NCI-H2196 (cell line): ENCODE measurements at regions not wholly inside any gene's neighbourhood (a gene's known extent, or its start where the extent isn't known, plus 50 kb on each side); places are given as distances from the start of the nearest gene placed in this dataset.

Source experiments
- DNase-seq: peaks from one replicate; lab custom pipeline; 2025; ENCODE audit not compliant: unreplicated experiment; lab: John Stamatoyannopoulos, UW

DNA sequence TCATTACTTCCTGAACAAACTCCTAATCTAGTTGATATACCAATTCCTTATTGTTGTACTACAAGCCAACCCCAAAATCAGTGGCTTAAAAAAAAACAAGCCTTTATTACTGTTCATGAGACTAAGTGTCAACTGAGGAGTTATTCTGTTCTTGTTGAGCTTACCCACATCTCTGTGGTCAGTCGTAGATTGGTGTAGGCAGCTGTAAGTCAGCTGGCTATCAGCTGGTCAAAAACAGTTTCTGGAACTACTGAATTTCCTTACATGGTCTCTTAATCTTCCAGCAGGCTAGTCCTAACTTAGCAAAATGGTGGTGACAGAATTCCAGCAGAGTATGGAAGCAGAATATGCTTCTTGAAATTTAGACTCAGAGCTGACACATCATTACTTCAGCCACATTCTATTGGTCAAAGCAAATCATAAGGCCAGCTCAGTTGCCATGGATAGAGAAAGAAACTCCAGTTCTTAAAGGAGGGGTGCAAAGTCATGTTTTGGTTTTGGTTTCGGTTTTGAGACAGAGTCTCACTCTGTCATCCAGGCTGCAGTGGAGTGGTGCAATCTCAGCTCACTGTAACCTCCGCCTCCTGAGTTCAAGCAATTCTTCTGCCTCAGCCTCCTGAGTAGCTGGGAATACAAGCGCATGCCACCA lies 386.1 kb upstream of the MPDZ start:
- peak; percentile 60 for DNase-seq

DNA sequence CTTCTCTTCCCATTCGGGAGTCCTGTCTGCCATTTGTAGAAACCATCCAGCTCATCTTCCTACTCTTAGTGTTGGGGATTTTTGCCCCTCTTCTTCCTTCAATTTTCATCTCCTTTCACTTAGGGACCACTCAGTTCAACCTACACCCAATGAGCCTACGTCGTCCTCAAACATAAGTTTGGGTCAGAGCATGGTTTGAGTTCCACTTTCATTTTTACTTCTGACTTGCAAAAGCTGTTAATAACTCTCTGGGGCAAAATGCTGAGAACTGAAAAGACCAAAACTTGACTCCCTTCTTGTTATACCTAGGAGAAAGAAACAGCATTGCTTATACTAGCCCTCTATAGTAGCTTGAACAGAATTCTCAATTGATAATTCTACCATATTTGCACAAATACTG lies 381.5 kb upstream of the MPDZ start:
- no peak for DNase-seq

DNA sequence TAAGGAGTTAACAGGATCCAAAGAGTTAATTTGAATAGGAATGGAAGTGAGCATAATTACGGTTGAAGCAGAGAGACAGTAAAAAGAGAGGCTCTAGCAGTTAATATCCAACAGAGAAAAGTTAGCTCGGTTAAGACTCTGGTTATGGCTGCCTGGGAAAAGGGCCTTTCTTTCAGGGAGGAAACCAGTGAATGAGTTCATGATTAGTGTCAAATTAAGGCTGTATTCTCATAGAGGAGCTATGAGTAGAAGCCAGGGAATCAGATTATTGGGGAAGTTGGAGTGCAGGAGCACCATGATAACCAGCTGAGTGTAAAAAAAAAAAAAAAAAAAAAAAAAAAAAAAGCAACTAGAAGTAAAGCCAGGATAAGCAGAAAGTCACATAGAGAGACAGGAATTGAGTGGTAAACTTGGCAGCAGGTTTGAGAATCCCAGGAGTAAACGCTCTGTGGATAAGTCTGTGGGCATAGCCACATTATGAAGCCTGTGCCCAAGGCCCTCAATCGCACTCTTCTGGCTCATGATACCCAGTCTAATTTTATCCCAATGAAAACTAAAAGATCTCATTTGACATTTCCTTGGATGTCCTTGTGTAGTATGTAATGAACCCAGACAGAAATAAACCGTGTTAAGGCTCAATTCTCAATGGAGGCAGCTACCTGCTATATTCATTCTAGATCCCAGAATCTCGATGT lies 372.6 kb upstream of the MPDZ start:
- DNase-seq: no peak

DNA sequence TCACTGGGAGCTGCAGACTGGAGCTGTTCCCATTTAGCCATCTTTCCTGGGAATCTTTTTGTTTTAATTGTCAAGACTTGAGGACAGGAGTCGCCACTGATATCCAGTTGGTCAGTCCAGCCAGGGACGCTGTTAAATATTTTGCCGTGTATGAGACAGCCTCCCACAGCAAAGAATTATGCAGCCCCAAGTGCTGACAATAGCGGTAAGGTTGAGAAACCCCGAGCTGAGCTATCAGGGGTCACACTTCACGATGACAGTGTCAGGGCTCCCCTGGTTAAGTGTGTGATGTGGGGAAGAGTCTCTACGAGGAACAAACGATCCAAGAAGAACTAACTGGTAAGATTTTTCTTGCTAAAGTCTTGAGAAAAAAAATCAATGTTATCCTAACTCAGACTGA lies 372.0 kb upstream of the MPDZ start:
- DNase-seq: no peak

DNA sequence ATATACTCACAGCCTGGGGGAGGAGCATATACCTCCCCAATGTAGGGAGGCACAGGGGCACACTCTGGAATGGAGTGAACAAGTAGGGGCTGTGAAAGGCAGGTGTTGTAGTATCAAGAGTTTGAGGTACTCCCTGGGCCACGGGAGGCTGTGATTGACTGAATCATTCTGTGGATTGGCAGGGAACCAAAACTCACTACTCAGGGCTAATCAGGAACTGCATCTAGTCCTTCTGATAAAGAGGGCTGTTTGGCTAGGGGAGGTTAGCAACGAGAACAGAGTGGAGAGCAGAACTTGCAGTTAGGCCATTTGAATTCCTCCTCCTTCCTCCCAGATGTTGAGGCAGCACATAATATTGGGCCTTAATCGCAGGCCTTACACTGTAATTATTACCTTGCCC lies 369.2 kb upstream of the MPDZ start:
- DNase-seq: no peak

GRCh38 chr9:13648068-13648467 lies 368.6 kb upstream of the MPDZ start:
- no peak for DNase-seq

DNA sequence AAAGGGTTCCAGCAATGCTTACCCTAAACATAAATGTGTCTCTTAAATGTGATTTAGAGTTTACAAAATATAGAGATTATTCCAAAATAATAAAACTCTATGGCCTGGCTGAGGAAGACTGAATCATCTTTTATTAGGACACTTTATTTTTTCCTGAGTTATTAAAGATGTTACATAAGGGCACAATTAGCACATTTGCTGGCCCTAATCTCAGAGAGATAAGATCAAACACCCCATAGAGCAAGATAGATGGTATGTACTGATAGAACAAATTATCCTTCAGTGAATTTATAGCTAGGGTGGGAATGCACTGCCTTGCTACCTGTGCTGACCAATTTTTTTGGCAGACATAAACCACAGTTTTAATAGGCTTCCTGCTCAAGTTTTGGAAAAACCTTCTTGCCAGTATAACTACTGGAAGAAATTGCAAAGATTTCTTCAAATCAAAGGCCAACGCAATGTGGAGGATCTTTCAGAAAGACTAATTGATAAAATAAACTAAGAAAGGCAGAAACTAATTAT lies 367.1 kb upstream of the MPDZ start:
- no peak for DNase-seq

- DNase-seq: no peak
Observed at GRCh38 chr9:13645557-13645956, 366.1 kb upstream of the MPDZ start.

- no peak for DNase-seq
Observed at GRCh38 chr9:13644675-13645074, 365.2 kb upstream of the MPDZ start.

GRCh38 chr9:13642646-13643045 lies 363.2 kb upstream of the MPDZ start:
- no peak for DNase-seq

- no peak for DNase-seq
Observed at GRCh38 chr9:13629067-13629466, 349.6 kb upstream of the MPDZ start.

DNA sequence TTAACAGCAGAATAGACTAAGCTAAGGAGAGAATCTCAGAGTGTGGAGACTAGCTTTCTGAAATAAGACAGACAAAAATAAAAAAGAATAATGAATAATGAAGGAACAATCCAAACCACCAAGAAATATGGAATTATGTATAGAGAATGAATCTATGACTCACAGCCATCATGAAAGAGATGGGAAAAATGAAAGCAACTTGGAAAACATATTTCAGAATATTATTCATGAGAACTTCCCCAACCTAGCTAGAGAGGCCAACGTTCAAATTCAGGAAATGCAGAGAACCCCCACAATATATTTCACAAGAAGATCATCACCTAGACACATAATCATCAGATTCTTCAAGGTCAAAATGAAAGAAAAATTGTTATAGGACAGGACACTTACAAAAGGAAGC lies 349.0 kb upstream of the MPDZ start:
- no peak for DNase-seq

DNA sequence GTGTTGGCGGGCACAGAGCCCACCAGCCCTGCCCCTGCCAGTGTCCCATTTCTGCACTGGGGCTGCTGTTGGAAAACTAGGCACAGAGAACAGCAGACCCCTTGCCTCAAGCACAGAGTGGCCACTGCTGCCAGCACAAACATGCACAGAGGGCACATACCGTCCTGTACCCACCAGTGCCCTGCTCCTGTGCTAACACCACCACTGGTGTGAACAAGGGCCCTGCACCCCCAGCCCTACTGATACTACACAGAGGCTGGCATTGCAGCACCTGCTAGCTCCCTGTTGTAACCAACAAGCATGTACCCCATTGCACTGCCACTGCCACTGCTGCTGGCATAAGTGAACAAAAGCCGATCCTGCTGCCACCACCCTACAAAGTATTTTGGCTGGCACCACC lies 348.0 kb upstream of the MPDZ start:
- DNase-seq: no peak

DNA sequence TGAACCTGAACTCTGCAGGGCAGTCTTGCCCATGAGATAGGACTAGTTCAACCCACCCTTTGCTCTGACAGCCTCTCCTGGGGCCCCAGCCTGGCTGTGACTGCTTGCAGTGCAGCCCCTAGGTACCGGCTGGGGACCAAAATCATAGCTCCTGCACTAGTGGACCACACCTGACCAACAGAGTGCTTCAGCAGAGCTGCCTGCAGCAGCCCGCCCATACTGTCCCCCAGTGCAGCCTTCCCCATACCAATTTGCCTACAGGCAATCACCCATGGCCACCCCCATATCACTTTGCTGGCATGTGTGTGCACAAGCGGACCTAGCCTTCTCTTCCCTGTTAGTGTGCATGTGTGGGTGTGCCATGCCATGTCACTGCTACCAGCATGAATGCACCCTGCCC lies 347.6 kb upstream of the MPDZ start:
- DNase-seq: no peak

GRCh38 chr9:13626601-13627000 lies 347.1 kb upstream of the MPDZ start:
- no peak for DNase-seq

GRCh38 chr9:13621872-13622564 lies 342.5 kb upstream of the MPDZ start:
- DNase-seq: peak; percentile 35

- no peak for DNase-seq
Observed at GRCh38 chr9:13616491-13617035, 337.1 kb upstream of the MPDZ start.

DNA sequence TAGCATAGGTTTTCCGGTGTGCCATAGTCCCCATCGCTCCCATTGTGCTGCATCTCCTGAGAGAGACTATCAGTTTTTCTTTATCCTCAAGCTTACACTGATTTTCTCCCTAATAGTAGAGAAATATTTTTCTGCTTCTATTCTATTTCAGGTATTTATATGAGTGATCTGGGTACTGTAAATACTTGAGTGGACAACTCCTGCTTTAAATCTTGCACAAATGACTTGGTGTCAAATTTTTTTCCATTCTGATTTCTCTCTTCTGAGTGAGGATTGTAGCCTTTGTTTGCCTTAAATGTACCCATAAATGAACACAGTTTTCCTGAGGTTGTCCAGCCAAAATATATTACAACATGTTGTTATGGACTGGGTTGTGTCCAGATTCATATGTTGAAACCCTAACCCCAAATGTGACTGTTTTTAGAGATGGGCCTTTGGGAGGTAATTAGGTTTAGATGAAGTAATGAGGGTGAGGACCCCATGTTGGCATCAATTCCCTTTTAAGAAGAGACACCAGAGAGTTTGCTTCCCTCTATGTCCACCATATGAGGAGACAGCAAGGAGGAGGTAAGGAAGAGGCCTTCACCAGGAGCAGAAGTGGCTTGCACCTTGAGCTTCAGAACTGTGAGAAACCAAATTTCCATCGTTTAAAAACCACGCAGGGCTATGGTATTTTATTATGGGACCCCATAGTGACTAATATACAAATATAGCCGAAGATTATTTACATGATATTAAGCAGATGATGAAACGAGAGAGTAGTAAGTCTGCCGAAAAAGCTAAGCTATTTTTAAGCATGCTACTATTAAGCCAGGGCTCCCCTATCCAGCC lies 336.4 kb upstream of the MPDZ start:
- no peak for DNase-seq

DNA sequence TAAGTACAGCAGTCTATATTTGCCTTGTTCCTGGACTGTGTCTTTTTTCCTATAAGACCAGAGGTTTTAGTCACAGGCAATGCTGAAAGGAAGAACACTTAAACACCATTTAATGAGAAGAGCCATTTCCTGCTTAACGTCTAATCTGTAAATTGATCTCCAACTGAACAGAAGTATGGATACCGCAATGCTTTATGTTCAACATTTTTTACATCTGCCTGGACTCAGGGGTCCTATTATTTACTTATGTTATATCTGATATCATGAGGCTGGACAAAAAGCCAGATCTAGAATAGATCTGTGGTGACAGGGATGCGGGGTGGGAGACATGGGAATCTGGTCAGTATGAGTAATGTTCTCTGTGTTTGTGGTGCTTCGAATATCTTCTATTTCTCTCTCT lies 334.6 kb upstream of the MPDZ start:
- DNase-seq: no peak

- DNase-seq: no peak
Observed at GRCh38 chr9:13613296-13613695, 333.8 kb upstream of the MPDZ start.

- no peak for DNase-seq
Observed at GRCh38 chr9:13608451-13608850, 329.0 kb upstream of the MPDZ start.
